Cerebellar cortex (tissue), 1 donor: ENCODE measurements at regions not wholly inside any gene's neighbourhood (a gene's known extent, or its start where the extent isn't known, plus 50 kb on each side); places are given as distances from the start of the nearest gene placed in this dataset.

Source experiments
- DNase-seq: peaks from one replicate; pipeline ENCODE4 v3.0.0-alpha.2; 2015; ENCODE audit warnings: low spot score

- no peak for DNase-seq
Observed at GRCh38 chr6:14641423-14642135, 524.0 kb downstream of the CD83 start.

GRCh38 chr6:14642136-14642505, 524.5 kb downstream of the CD83 start:
- DNase-seq: no peak

GRCh38 chr6:14642842-14643241, 525.3 kb downstream of the CD83 start:
- no peak for DNase-seq

DNA sequence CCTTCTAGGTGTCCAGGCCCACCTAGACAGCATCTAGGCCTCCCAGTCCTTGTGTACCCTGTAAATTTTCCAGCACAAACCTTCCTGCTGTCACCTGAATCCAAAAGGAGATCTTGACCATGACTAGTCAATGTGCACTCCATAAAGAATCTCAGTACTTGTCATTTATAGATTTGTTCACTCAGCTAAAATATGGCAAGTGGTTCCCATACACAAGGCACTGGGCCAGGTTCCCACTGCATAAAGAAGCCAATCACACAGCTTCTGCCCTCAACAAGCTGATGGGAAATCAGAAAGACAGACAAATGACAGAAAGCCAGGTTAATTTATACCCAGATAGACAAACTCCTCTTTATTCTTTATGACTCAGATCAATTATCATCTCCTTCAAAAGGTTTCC, 526.8 kb downstream of the CD83 start:
- DNase-seq: no peak

- DNase-seq: no peak
Observed at GRCh38 chr6:14645221-14645620, 527.6 kb downstream of the CD83 start.

DNA sequence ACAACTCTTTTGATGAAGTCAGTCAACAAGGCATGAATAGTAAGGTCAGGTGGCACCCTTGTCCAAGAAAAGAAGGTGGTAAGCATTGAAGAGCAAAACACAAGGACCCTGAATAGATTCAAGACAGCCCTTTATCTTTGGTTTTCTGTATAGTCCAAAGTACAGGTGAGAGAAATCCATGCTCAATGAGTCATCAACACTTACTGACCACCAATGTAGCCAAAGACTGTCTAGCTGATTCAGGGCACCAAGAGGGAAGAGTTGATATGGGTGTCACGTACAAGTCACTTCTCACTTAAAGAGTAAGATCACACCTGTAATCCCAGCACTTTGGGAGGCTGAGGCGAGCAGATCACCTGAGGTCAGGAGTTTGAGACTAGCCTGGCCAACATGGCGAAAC, 528.3 kb downstream of the CD83 start:
- no peak for DNase-seq

- no peak for DNase-seq
Observed at GRCh38 chr6:14646371-14646770, 528.8 kb downstream of the CD83 start.

DNA sequence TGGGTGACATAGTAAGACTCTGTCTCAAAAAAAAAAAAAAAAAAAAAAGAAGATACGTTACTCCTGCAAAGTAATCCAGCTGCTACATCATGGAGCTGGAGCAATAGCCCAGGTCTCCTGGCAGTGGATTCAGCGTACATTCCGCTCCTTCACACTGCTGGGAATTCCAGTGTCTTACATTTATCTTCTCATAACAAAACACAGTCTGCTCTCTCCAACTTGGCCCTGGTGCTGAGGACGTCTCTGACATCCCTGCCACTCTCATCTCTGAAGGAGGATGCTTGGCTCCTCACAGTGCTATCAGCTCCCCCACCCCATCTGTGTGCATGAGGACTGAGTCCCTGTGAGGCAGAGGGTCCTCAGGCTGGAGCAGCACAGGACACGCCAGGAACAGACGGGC, 529.8 kb downstream of the CD83 start:
- no peak for DNase-seq

GRCh38 chr6:14652536-14652935, 535.0 kb downstream of the CD83 start:
- no peak for DNase-seq

DNA sequence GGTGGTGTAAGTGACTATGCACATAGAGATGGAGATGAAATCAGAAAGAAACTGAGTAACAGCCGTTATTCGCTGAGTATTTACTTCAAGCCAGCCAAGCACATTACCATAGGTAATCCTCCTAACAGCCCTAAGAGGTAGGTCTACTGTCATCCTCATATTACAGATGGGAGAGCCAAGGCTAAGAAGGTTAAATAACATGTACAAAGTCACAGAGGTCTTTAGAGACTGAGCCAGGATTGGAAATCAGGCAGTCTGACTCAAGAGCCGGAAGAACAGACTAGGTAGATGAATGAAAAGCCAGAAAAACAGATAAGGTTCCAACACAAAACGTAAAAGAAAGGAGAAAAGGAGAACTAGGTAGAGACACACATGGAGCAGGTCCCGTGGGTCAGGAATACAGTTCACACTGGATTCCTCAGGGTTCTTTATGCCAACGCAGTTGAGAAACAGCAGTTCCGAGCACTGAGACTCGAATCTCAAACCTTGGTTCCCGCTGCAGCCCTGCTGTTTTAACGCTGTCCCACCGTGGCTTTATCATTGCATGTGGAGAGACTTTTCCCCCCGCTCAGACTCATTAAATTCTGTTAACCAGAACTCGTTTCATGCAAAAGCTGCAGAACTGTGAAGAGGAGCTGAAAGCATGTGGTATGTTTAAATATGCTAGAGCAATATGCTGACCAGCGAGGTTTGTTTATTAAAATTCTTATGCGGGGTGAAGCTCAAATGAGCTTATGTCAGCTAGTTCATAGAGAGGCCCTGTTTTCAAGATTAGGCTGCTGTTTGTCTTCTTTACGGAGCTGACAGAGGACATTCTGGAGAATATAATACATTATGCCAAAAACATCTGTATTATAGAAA, 537.9 kb downstream of the CD83 start:
- no peak for DNase-seq

DNA sequence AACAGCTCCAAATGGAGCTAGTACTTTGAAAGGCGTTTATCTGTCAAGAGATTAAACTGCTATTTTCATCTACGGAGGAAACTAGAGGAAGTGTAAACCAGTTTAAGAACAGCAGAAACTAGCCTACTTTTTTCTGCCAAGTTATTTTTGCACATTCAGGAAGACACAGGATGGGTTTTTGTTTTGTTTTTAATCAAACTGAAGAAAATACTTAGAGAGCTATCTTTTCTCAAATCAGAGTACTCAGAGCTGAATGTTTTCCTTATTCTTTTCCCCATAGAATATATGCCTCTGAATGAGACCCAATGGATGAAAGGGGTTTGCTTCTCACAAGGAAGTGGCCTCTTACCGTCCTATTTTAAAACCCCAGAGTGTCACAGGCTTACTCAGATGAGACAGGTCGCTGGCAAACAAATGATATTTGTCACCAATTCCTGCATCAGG, 538.5 kb downstream of the CD83 start:
- DNase-seq: no peak

DNA sequence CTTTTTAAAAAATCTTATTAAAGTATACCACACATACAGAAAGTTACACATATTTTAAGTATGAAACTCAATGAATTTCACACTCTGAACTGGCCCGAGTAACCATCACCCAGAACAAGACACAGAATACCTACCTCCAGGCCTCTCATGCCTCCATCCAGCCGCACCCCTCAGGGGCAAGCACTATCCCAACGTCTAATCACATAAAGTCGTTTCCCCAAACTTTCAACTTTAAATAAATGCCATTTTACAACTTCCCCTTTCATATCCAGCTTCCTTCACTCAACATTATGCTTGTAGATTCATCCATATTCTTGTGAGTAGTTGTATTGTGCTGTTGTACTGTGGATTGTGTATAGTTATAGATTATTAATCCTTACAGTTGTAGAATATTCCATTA, 539.1 kb downstream of the CD83 start:
- no peak for DNase-seq

DNA sequence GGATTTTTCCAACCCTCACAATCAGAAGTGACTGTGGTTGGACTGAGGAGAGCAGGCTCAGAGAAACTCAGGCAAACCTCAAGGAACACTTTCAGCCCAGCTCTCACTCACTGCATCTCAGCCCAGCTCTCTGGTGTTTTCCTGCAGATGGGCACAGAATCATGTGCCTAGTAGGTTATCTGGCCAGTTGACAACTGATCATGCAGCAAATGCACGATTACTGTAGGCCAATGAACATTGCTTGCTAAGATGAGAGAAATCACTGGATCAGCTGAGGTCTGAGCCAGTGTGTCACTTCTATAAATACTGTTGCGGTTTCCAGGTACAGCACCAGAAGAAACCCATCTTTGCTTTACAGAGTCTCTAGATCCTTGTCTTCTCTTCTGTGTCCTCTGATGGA, 540.5 kb downstream of the CD83 start:
- DNase-seq: peak; percentile 54

DNA sequence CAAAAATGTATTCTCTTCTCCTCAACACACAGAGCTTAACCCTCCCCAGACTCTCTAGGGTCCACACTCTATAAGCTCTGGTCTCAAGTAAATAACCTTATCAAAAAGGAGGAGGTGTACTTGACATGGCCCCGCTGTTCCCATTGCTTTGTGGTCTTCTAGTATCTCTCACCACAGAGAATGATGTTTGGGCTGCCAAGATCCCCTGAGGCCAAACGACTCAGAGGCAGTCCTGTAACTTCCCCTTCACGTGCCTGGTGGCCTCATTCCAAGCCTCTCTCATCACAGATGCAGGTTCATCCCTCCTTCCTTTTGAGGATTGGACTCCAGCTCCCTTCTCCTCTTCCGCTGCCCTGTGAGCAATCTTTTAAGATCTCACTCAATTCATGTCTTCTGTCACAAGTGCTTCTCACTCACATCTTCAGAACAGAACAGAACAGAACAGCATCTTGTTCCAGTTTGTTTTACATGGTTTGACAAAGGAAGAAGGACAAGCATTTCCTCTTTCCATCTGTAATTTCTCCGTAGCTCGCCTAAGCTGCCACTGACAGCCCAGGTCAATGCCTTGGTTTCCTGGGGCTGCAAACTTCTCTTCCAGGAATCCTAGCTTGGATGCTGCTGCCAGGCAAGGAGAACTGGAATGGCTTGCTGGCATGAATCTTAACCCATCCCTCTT, 541.5 kb downstream of the CD83 start:
- no peak for DNase-seq

DNA sequence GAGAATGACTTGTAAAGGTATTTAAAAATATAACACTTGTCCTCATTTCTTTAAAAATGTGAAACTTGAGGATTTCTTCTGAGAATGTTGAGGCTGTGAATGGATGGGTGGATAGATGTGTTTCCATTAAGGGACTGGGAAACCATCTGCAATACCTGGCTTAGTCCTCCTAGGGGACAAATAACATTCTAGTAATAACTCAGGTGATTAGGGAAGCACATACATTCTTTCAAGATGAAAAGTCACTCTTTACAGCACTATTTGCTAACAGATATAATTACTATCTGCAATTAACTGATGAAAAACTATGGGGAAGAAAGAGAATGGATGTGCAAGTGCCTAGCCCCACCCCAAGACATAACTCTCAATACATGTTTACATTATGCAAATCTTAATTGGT, 542.3 kb downstream of the CD83 start:
- no peak for DNase-seq

- DNase-seq: no peak
Observed at GRCh38 chr6:14660806-14661579, 543.4 kb downstream of the CD83 start.

DNA sequence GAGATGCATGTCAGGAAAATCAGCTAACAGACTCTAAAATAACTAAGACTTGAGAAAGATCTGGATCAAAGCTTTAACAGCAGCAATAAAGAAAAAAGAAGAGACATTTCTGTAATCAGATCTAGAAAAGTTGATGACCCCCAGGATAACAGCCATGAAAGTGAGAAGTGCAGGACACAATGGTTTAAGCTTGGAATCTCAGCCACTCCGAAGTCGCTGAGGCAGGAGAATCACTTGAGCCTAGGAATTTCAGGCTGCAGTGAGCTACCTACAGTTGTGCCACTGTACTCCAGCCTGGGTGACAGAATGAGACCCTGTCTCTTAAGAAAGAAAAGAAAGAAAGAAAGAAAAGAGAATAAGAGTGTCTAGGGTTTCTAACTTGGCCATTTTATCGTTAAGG, 544.1 kb downstream of the CD83 start:
- no peak for DNase-seq

DNA sequence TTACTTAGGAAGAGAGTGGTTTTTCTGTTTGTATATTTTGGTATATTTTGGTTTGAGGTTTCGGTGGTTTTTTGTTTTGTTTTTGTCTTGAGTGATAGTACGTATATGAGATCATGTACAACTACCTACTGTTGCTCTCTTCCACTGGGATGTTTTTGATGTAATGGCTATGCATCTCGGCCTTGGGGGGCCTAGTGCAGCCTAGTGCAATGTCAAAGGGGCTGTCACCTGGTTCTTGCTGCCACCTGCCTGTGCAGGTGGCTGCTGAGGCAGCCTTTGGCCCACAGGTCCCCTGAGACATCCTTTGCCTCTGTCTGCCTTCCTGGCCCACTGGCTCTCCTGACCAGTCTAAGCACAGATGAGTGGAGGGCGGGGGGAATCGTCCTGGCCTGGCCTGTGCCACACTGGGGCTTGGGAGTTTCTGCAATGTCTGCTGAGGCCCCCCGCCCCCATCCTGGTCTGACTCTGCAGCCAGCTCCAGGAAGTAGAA, 546.6 kb downstream of the CD83 start:
- DNase-seq: no peak

DNA sequence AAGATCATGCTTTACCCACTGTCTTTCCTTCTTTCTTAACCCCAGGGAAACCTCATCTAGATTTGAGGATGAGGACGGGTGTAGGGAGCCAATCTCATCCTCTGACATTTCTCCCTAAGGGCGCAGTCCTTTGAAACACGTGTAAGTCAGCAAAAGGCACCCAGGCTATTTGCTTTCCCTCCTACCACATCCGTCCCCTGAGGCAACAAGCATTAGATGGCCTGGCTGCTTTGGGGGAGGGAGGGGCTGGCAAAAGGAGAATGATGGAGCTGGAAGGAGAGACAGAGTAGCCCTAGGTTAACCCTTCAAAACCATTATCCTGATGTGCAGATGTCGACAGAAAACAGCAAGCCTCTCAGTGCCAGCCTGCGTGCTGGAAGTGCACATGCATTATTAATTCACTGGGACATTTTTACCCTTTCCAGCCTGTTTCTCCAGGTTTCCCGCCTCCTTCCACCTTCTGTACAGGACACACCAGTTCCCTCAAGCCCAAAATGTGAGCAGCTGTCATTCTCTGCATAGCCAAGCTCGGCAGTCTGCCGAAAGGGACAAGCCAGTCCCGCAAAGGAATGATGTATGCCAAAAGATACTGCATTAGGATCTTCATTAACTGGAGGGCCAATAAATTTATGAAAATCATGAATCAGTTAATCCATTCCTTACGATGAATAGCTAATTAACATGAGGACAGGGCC, 547.2 kb downstream of the CD83 start:
- DNase-seq: peak; percentile 95

GRCh38 chr6:14665827-14666724, 548.5 kb downstream of the CD83 start:
- DNase-seq: no peak
